HG03159 (cell line): ENCODE measurements at regions not wholly inside any gene's neighbourhood (a gene's known extent, or its start where the extent isn't known, plus 50 kb on each side); places are given as distances from the start of the nearest gene placed in this dataset.
"Not testable (repeated sequence)": the region's sequence is repeated elsewhere in the genome, so short reads cannot be mapped to it uniquely, and the experiment has no call there.

Source experiments
- ATAC-seq: cut with Tn5 transposase; IDR thresholded peaks from one replicate; pipeline ENCODE4 v1.9.1; 2021; ENCODE audit warnings: mild to moderate bottlenecking, moderate library complexity; ENCODE audit not compliant: unreplicated experiment

GRCh38 chr2:90029080-90029428 is 1337.6 kb downstream of the RPIA start:
- not testable (repeated sequence) for ATAC-seq

- not testable (repeated sequence) for ATAC-seq
Observed at GRCh38 chr2:90032269-90032668, 1340.8 kb downstream of the RPIA start.

GRCh38 chr2:90036335-90036734 is 1344.9 kb downstream of the RPIA start:
- not testable (repeated sequence) for ATAC-seq

GRCh38 chr2:90039093-90039492 is 1347.6 kb downstream of the RPIA start:
- not testable (repeated sequence) for ATAC-seq

GRCh38 chr2:90047776-90048175 is 1356.3 kb downstream of the RPIA start:
- ATAC-seq: not testable (repeated sequence)

- ATAC-seq: peak; percentile 61
Observed at GRCh38 chr2:90052113-90052631, 1360.7 kb downstream of the RPIA start.

- peak; percentile 84 for ATAC-seq
Observed at GRCh38 chr2:90069290-90069894, 1377.9 kb downstream of the RPIA start.

- no peak for ATAC-seq
Observed at GRCh38 chr2:90076311-90076710, 1384.8 kb downstream of the RPIA start.

GRCh38 chr2:90077948-90078347 is 1386.5 kb downstream of the RPIA start:
- ATAC-seq: no peak

- ATAC-seq: no peak
Observed at GRCh38 chr2:90079374-90079773, 1387.9 kb downstream of the RPIA start.

- not testable (repeated sequence) for ATAC-seq
Observed at GRCh38 chr2:90087792-90088191, 1396.3 kb downstream of the RPIA start.

- ATAC-seq: not testable (repeated sequence)
Observed at GRCh38 chr2:90093571-90094270, 1402.2 kb downstream of the RPIA start.

GRCh38 chr2:90097617-90098016 is 1406.1 kb downstream of the RPIA start:
- not testable (repeated sequence) for ATAC-seq

- ATAC-seq: not testable (repeated sequence)
Observed at GRCh38 chr2:90105142-90105541, 1413.7 kb downstream of the RPIA start.

GRCh38 chr2:90123409-90123808 is 1431.9 kb downstream of the RPIA start:
- ATAC-seq: not testable (repeated sequence)

GRCh38 chr2:90139046-90139445 is 1447.6 kb downstream of the RPIA start:
- ATAC-seq: not testable (repeated sequence)

- ATAC-seq: not testable (repeated sequence)
Observed at GRCh38 chr2:90141558-90141957, 1450.1 kb downstream of the RPIA start.

- ATAC-seq: peak; percentile 64
Observed at GRCh38 chr2:90151805-90152204, 1460.3 kb downstream of the RPIA start.

GRCh38 chr2:90170978-90171377 is 1479.5 kb downstream of the RPIA start:
- not testable (repeated sequence) for ATAC-seq

GRCh38 chr2:90173081-90173480 is 1481.6 kb downstream of the RPIA start:
- ATAC-seq: not testable (repeated sequence)

- ATAC-seq: not testable (repeated sequence)
Observed at GRCh38 chr2:90179591-90179990, 1488.1 kb downstream of the RPIA start.

GRCh38 chr2:90207454-90208058 is 1516.1 kb downstream of the RPIA start:
- ATAC-seq: peak; percentile 70
